ENCODE measurements at regions not wholly inside any gene's neighbourhood (a gene's known extent, or its start where the extent isn't known, plus 50 kb on each side); places are given as distances from the start of the nearest gene placed in this dataset.

DNA sequence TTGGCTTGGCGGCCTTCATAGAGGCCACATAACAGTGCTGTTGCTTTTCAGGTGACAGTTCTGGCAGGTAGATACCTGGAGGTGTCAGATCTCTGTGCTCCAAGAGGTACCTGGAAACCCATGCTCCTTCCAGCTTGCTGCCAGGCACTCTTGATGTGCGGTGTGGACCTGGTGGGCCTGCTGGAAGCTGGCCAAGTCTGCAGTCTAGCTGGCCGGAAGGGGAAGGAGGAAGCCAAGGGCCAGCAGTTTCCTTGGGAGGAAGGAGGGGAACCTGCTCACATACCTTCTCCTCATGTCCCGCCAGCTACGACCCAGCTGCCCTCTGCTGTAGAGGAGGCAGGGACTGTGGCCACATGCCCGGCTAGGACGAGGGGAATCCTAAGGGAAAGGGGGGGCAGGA lies 166.4 kb upstream of the AJAP1 start:
- H4K5ac ChIP-seq (ENCODE audit: low read depth, low read length): no peak overlapping the region
- H3K36me3 ChIP-seq (ENCODE audit: control insufficient read depth, insufficient read depth, low read length): no peaks in the 10 kb centered on the region
- ChIA-PET POLR2A (ENCODE audit: unreplicated experiment) (no interaction called here), CTCF (no interaction called here)
- in situ Hi-C loops (cut with MboI; ENCODE audit: low sequenced_read_pairs) (no loop called here), intact Hi-C loops (cut with micrococcal nuclease) (no loop called here), dilution Hi-C loops (cut with HindIII; ENCODE audit: low sequenced_read_pairs, unreplicated experiment) (no loop called here)
- no TSS peak for BruUV-seq (replicated peaks)
- H3K4me3 ChIP-seq (ENCODE audit: insufficient read depth, low read depth, low read length): no peak overlapping the region
- H3K9me3 ChIP-seq (ENCODE audit: control insufficient read depth, insufficient read depth, low read length): peaks cover 59% of the 10 kb centered on the region
- H3K18ac ChIP-seq (ENCODE audit: low read depth, low read length): no peak overlapping the region
- no peak overlapping the region for H3K14ac ChIP-seq (replicated peaks; ENCODE audit: low read depth, low read length)
- no peak overlapping the region for H4K91ac ChIP-seq (ENCODE audit: insufficient read depth, low read depth, low read length)
- H2BK5ac ChIP-seq (ENCODE audit: low read depth, low read length, poor library complexity, severe bottlenecking): no peak overlapping the region
- no peak overlapping the region for H2AFZ ChIP-seq (replicated peaks; ENCODE audit: low read length, poor library complexity)
- no peaks in the 10 kb centered on the region for H4K20me1 ChIP-seq (ENCODE audit: insufficient read depth, low read length)
- H2AK5ac ChIP-seq (ENCODE audit: low read depth, low read length): no peak overlapping the region
- no peak overlapping the region for H2BK20ac ChIP-seq (ENCODE audit: low read depth, low read length)
- H3K9me1 ChIP-seq (ENCODE audit: insufficient read depth, low read length): no peaks in the 10 kb centered on the region
- no peak overlapping the region for H3K27ac ChIP-seq (ENCODE audit: insufficient read depth, low read length)
- H2AK9ac ChIP-seq (replicated peaks; ENCODE audit: low read depth, low read length, poor library complexity): no peak overlapping the region
- no peaks in the 10 kb centered on the region for H3K4me1 ChIP-seq (ENCODE audit: control insufficient read depth, insufficient read depth, low read length)
- no peak overlapping the region for H3K4ac ChIP-seq (ENCODE audit: low read depth, low read length)
- H3K56ac ChIP-seq (ENCODE audit: extremely low read depth, insufficient read depth, low read length): no peak overlapping the region
- no peak overlapping the region for H4K8ac ChIP-seq (ENCODE audit: low read depth in 2 of 2, low read length in 2 of 2)
- DNase-seq: no peak
- H3K9ac ChIP-seq (ENCODE audit: low read depth, low read length): no peak overlapping the region
- H3K79me1 ChIP-seq (ENCODE audit: low read depth in 1 of 2, low read length in 2 of 2): no peaks in the 10 kb centered on the region
- TF ChIP-seq MXI1 (IDR thresholded peaks at IDR 0.05; ENCODE audit: borderline replicate concordance, low read depth, low read length) (no peak), BHLHE40 (IDR thresholded peaks at IDR 0.05; ENCODE audit: low read depth, low read length) (no peak), RCOR1 (IDR thresholded peaks at IDR 0.05; ENCODE audit: insufficient replicate concordance, low read length) (no peak), RAD21 (IDR thresholded peaks at IDR 0.05; ENCODE audit: low read length) (no peak), POLR2A (IDR thresholded peaks at IDR 0.05; ENCODE audit: low read depth, low read length) (no peak), FOS (IDR thresholded peaks at IDR 0.05; ENCODE audit: low read depth, low read length) (no peak)
- TF ChIP-seq, protein P1, sequence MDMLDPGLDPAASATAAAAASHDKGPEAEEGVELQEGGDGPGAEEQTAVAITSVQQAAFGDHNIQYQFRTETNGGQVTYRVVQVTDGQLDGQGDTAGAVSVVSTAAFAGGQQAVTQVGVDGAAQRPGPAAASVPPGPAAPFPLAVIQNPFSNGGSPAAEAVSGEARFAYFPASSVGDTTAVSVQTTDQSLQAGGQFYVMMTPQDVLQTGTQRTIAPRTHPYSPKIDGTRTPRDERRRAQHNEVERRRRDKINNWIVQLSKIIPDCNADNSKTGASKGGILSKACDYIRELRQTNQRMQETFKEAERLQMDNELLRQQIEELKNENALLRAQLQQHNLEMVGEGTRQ (IDR thresholded peaks at IDR 0.05; ENCODE audit: low read depth, low read length): no peak
- TF ChIP-seq, protein P2, sequence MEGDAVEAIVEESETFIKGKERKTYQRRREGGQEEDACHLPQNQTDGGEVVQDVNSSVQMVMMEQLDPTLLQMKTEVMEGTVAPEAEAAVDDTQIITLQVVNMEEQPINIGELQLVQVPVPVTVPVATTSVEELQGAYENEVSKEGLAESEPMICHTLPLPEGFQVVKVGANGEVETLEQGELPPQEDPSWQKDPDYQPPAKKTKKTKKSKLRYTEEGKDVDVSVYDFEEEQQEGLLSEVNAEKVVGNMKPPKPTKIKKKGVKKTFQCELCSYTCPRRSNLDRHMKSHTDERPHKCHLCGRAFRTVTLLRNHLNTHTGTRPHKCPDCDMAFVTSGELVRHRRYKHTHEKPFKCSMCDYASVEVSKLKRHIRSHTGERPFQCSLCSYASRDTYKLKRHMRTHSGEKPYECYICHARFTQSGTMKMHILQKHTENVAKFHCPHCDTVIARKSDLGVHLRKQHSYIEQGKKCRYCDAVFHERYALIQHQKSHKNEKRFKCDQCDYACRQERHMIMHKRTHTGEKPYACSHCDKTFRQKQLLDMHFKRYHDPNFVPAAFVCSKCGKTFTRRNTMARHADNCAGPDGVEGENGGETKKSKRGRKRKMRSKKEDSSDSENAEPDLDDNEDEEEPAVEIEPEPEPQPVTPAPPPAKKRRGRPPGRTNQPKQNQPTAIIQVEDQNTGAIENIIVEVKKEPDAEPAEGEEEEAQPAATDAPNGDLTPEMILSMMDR (conservative IDR thresholded peaks at IDR 0.05; ENCODE audit: low read depth, low read length): no peak
- no peak overlapping the region for H2BK15ac ChIP-seq (ENCODE audit: low read depth, low read length)
- no peak for ATAC-seq (ENCODE audit: low read depth)
- no peak overlapping the region for H3K4me2 ChIP-seq (ENCODE audit: low read depth, low read length)
- no CpG with 5 or more reads among the region's 7 CpGs for WGBS, 2 experiments (ENCODE audit: extremely low coverage in 2 of 2, insufficient read length in 1 of 2)
- no peak overlapping the region for H3K23ac ChIP-seq (ENCODE audit: low read depth, low read length)
- H3K27me3 ChIP-seq (ENCODE audit: control insufficient read depth, insufficient read depth, low read length): no peaks in the 10 kb centered on the region
- no peak overlapping the region for H2BK120ac ChIP-seq (ENCODE audit: low read depth, low read length)
